ENCODE measurements at regions not wholly inside any gene's neighbourhood (a gene's known extent, or its start where the extent isn't known, plus 50 kb on each side); places are given as distances from the start of the nearest gene placed in this dataset.
"Not testable (repeated sequence)": the region's sequence is repeated elsewhere in the genome, so short reads cannot be mapped to it uniquely, and the experiment has no call there.

GRCh38 chr2:87401726-87402345 lies 346.1 kb upstream of the PLGLB2 start:
- intact Hi-C loops (cut with DNase I): no loop called here
- Histone ChIP-seq H3K4me1 (ENCODE audit: control insufficient read depth, insufficient read depth, low read length) (no peaks in the 10 kb centered on the region), H3K4me3 (ENCODE audit: low read length) (no peak overlapping the region), H3K27ac (ENCODE audit: low read length) (no peak overlapping the region), H3K9me3 (ENCODE audit: control insufficient read depth, low read length) (no peaks in the 10 kb centered on the region), H3K27me3 (ENCODE audit: control insufficient read depth, insufficient read depth) (no peaks in the 10 kb centered on the region)
- 87% methylated on average over 16 of the region's 16 CpGs for WGBS
- no peak for ATAC-seq
- DNase-seq: peak in 2 of 3 donors; percentile 10 to 20

GRCh38 chr2:87403893-87404175 lies 344.1 kb upstream of the PLGLB2 start:
- H3K4me1 ChIP-seq (ENCODE audit: control insufficient read depth, insufficient read depth, low read length): no peaks in the 10 kb centered on the region
- H3K27me3 ChIP-seq (ENCODE audit: control insufficient read depth, insufficient read depth): no peaks in the 10 kb centered on the region
- ATAC-seq (no peak), DNase-seq (peak in 1 of 3 donors; percentile 34)
- intact Hi-C loops (cut with DNase I): no loop called here
- H3K4me3 ChIP-seq (ENCODE audit: low read length): no peak overlapping the region
- WGBS: 96% methylated on average over 6 of the region's 6 CpGs
- no peaks in the 10 kb centered on the region for H3K9me3 ChIP-seq (ENCODE audit: control insufficient read depth, low read length)
- no peak overlapping the region for H3K27ac ChIP-seq (ENCODE audit: low read length)

- intact Hi-C loops (cut with DNase I): not testable (repeated sequence)
These were observed 343.3 kb upstream of the PLGLB2 start for GRCh38 chr2:87404411-87405255.

GRCh38 chr2:87405531-87406216 lies 342.2 kb upstream of the PLGLB2 start:
- H3K4me3 ChIP-seq (ENCODE audit: low read length); ATAC-seq; H3K9me3 ChIP-seq (ENCODE audit: control insufficient read depth, low read length); intact Hi-C loops (cut with DNase I); H3K4me1 ChIP-seq (ENCODE audit: control insufficient read depth, insufficient read depth, low read length); H3K27ac ChIP-seq (ENCODE audit: low read length); H3K27me3 ChIP-seq (ENCODE audit: control insufficient read depth, insufficient read depth): not testable (repeated sequence)
- 83% methylated on average over 3 of the region's 6 CpGs for WGBS
- DNase-seq: peak in 1 of 3 donors; percentile 41

More at GRCh38 chr2:87404411-87405255, 343.3 kb upstream of the PLGLB2 start:
- not testable (repeated sequence) for ATAC-seq; H3K27ac ChIP-seq (ENCODE audit: low read length); H3K9me3 ChIP-seq (ENCODE audit: control insufficient read depth, low read length); H3K4me1 ChIP-seq (ENCODE audit: control insufficient read depth, insufficient read depth, low read length); H3K27me3 ChIP-seq (ENCODE audit: control insufficient read depth, insufficient read depth); H3K4me3 ChIP-seq (ENCODE audit: low read length)
- peak in 1 of 3 donors; percentile 40 for DNase-seq
- WGBS: 95% methylated on average over 21 of the region's 22 CpGs

GRCh38 chr2:87406406-87407175 lies 341.3 kb upstream of the PLGLB2 start:
- peak in 1 of 3 donors; percentile 65 for DNase-seq
- H3K9me3 ChIP-seq (ENCODE audit: control insufficient read depth, low read length); ATAC-seq; H3K27ac ChIP-seq (ENCODE audit: low read length); intact Hi-C loops (cut with DNase I); H3K4me3 ChIP-seq (ENCODE audit: low read length); H3K27me3 ChIP-seq (ENCODE audit: control insufficient read depth, insufficient read depth); H3K4me1 ChIP-seq (ENCODE audit: control insufficient read depth, insufficient read depth, low read length): not testable (repeated sequence)
- 91% methylated on average over 4 of the region's 6 CpGs for WGBS

- intact Hi-C loops (cut with DNase I); H3K4me1 ChIP-seq (ENCODE audit: control insufficient read depth, insufficient read depth, low read length); ATAC-seq; H3K4me3 ChIP-seq (ENCODE audit: low read length); H3K27ac ChIP-seq (ENCODE audit: low read length); H3K9me3 ChIP-seq (ENCODE audit: control insufficient read depth, low read length); H3K27me3 ChIP-seq (ENCODE audit: control insufficient read depth, insufficient read depth): not testable (repeated sequence)
- DNase-seq: peak in 1 of 3 donors; percentile 44
- 86% methylated on average over 2 of the region's 4 CpGs for WGBS
These were observed 338.3 kb upstream of the PLGLB2 start for GRCh38 chr2:87409601-87410000.

GRCh38 chr2:87410371-87410770 lies 337.5 kb upstream of the PLGLB2 start:
- H3K27ac ChIP-seq (ENCODE audit: low read length); ATAC-seq; H3K4me1 ChIP-seq (ENCODE audit: control insufficient read depth, insufficient read depth, low read length); H3K9me3 ChIP-seq (ENCODE audit: control insufficient read depth, low read length); H3K4me3 ChIP-seq (ENCODE audit: low read length); H3K27me3 ChIP-seq (ENCODE audit: control insufficient read depth, insufficient read depth); intact Hi-C loops (cut with DNase I): not testable (repeated sequence)
- peak in 1 of 3 donors; percentile 20 for DNase-seq
- WGBS: 90% methylated on average over 3 of the region's 3 CpGs

- H3K4me3 ChIP-seq (ENCODE audit: low read length); H3K27ac ChIP-seq (ENCODE audit: low read length); H3K4me1 ChIP-seq (ENCODE audit: control insufficient read depth, insufficient read depth, low read length); ATAC-seq; intact Hi-C loops (cut with DNase I); H3K27me3 ChIP-seq (ENCODE audit: control insufficient read depth, insufficient read depth); H3K9me3 ChIP-seq (ENCODE audit: control insufficient read depth, low read length): not testable (repeated sequence)
- peak in 2 of 3 donors; percentile 57 to 64 for DNase-seq
- 85% methylated on average over 3 of the region's 7 CpGs for WGBS
These were observed 335.7 kb upstream of the PLGLB2 start for GRCh38 chr2:87412036-87412820.

GRCh38 chr2:87414331-87414730 lies 333.6 kb upstream of the PLGLB2 start:
- intact Hi-C loops (cut with DNase I); ATAC-seq; H3K27me3 ChIP-seq (ENCODE audit: control insufficient read depth, insufficient read depth); H3K9me3 ChIP-seq (ENCODE audit: control insufficient read depth, low read length); H3K4me1 ChIP-seq (ENCODE audit: control insufficient read depth, insufficient read depth, low read length); H3K4me3 ChIP-seq (ENCODE audit: low read length); H3K27ac ChIP-seq (ENCODE audit: low read length): not testable (repeated sequence)
- 54% methylated on average over 1 of the region's 1 CpG for WGBS
- DNase-seq: peak in 2 of 3 donors; percentile 56 to 65

- peak in 1 of 3 donors; percentile 47 for DNase-seq
- 90% methylated on average over 9 of the region's 10 CpGs for WGBS
- H3K27me3 ChIP-seq (ENCODE audit: control insufficient read depth, insufficient read depth); ATAC-seq; H3K27ac ChIP-seq (ENCODE audit: low read length); H3K9me3 ChIP-seq (ENCODE audit: control insufficient read depth, low read length); intact Hi-C loops (cut with DNase I); H3K4me1 ChIP-seq (ENCODE audit: control insufficient read depth, insufficient read depth, low read length); H3K4me3 ChIP-seq (ENCODE audit: low read length): not testable (repeated sequence)
These were observed 332.9 kb upstream of the PLGLB2 start for GRCh38 chr2:87414795-87415570.
